GM04504 (cell line): ENCODE measurements at regions not wholly inside any gene's neighbourhood (a gene's known extent, or its start where the extent isn't known, plus 50 kb on each side); places are given as distances from the start of the nearest gene placed in this dataset.

ENCODE experiments used
- DNase-seq: peaks from one replicate; pipeline ENCODE4 v3.0.0-alpha.2; 2012; ENCODE audit warnings: low read depth

GRCh38 chr3:148585671-148586379 lies 111.9 kb upstream of the AGTR1 start:
- no peak for DNase-seq

DNA sequence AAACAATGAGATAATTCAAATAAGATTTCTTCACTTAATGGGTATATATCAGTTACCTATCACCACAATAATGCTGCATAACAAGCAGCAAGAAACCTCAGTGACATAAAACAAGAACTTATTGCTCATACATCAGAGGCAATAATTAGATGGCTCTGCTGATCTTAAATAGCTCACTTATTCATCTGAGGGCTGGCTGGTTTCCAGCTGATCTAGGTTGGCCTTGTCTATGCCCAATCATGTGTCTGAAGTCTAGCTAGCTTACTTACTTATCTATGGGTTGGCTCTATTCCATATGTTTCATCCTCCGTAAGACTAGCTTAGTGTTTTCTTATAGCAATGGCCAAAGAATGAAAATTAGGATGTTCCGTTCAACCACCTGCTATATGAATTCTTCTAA lies 109.4 kb upstream of the AGTR1 start:
- no peak for DNase-seq

DNA sequence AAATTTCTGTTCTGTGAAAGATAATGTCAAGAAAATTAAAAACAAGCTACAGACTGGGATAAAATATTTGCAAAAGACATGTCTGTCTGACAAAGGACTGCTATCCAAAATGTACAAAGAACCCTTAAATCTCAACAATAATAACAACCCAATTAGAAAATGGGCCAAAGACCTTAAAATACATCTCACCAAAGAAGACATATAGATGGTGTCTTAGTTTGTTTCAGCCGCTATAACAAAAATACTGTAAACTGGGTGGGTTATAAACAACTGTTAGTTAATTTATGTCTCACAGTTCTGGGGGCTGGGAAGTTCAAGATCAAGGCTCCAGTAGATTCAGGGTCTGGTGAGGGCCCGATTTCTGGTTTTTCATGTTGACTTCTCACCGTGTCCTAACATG lies 106.2 kb upstream of the AGTR1 start:
- DNase-seq = no peak

- no peak for DNase-seq
Measured at GRCh38 chr3:148598619-148599018, 99.1 kb upstream of the AGTR1 start.

DNA sequence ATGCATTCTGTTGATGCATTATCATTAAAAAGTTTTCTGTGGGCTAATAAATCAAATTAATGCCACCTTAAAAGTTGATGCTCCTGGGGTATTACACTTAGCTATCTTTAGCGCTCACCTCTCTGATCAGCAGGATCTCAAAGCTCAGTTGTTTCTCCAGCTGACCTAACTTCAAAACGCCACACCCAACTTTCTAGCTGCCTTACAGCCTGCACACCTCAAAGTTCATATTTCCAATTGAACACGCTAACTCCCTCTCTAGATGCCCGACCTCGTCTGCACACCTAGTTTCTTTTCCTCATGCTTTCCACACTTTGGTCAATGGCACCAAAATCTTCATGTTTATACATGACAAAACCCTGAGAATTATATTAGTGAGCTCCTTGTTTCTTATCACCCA lies 98.2 kb upstream of the AGTR1 start:
- no peak for DNase-seq

DNA sequence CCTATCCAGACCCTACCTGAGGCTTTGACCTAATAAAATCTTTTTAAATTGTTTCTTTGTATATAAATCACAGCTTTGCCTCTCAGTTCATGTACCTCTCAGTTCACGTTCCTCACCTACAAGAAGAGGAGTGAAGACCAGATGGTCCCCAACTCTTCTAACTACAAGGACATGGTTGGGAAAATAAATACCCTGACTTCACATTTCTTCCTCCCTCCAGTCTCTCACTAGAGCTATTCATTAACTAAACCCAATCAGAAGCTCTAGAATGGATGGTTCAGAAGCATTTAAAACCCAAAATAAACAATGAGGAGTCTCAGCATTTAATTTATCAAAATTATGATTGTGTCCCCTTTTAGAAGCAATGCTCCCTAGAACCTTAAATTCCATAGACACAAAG lies 97.3 kb upstream of the AGTR1 start:
- DNase-seq = no peak

DNA sequence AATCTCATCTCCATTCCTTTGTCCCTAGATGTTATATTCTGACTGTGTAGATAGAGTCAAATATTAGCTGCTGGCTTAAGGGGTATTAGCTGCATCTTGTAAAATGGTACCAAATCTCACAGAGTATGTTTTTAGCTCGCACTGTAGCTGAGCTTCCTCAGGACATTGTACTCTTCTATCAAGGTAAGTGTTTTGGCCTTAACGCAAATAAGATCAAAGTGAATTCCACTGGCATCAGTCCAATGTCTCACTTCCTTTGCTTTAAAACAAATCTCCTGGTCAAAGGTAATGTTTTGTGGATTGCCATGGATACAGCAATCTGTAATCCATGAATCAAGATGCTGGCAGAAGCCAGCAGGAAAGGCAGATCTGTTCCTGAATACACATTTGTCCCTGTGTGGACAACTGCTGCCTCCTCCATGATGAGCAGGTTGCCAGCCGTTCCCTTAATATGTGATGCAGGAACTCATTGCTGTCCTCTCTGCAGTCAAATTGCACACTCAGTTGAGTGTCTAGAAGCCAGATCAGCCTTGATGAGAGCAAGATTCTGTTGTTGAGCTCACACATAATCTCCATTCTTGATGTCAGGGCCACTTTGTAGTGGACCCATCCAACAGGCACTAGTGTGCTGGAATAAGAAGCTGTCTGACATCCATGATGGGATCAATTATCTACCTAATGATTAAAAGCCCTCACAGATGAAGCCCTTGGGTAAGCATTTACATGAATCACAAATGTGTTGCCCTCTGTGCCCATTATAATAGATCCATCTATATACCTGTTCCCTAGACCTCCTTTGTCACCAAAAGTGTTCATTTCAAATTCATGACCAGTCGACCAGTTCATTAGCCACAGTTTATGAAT lies 96.6 kb upstream of the AGTR1 start:
- DNase-seq = no peak

DNA sequence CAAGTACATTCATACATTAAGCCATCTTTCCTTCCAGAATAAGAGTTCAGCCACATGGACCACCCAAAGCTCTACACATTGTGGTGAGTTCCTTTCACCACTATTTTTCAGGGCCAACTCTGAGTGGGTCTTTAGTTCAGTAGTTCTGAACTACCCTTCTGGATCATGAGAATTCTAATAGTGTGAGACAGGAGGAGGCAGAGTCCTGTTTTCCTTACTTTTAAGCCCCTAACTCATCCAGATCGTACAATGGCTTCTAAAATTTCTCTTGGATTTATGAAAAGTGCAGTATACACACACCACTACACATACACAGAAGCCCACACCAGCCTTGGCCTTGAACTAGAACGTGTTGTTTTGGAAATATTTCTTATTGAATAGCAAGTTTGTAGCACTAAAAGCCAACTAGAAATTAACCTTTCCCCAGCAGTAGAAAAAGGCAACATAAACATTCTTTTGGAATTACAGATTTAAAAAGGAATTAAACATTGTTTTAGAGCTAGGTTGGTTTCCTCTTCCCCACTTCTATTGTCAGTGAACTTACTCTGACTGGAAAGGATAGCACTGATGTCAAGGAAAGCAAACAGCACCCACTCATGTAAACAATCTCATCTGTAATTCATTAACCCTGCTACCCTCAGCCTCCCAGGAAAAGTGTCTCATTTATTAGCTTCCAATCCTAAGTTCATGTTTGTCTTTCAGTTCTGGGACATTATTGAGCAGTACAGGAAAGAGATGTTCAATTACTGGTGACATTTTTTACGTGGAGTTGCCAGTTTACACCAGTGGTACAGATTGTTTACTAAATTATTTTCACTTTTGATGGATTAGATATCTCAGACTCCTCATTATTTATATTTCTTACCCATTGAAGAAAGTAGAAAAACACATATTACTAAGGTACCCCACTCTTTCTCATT lies 95.7 kb upstream of the AGTR1 start:
- DNase-seq = no peak

- DNase-seq = no peak
Measured at GRCh38 chr3:148604270-148605085, 93.2 kb upstream of the AGTR1 start.

GRCh38 chr3:148605521-148605920 lies 92.2 kb upstream of the AGTR1 start:
- no peak for DNase-seq

DNA sequence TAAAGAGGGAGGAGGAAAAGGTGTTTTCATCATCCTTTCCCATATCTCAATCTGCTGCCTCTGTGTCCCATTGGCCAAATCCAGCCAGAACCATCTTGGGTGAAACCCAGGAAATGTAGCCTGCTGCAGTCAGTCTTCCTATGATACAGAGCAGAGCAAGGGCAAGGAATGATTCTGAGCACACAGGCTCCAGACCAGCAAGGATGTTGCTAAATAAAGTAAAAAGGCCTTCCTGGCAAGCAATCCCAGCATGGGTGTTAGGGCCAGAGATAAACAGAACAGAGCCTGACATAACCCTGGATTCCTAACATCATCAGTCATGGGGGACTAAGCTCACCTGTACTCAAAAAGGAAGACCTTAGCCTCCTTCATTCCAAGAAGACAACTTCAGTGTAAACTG lies 90.7 kb upstream of the AGTR1 start:
- no peak for DNase-seq

GRCh38 chr3:148607491-148607890 lies 90.2 kb upstream of the AGTR1 start:
- DNase-seq = no peak

DNA sequence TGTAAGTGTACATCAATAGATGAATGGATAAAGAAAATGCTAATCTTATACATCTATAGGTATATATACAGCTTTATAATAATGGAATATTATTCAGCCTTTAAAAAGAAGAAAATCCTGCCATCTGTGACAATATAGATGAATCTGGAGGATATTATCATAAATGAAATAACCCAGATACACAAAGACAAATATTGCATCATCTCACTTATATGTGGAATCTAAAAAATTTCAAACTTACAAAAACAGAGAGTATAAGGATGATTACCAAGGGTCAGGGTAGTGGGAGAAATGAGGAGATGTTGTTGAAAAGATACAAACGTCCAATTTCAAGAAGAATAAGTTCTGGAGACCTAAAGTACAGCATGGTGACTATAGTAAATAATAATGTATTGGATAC lies 85.4 kb upstream of the AGTR1 start:
- DNase-seq = no peak

- no peak for DNase-seq
Measured at GRCh38 chr3:148615382-148615781, 82.3 kb upstream of the AGTR1 start.

DNA sequence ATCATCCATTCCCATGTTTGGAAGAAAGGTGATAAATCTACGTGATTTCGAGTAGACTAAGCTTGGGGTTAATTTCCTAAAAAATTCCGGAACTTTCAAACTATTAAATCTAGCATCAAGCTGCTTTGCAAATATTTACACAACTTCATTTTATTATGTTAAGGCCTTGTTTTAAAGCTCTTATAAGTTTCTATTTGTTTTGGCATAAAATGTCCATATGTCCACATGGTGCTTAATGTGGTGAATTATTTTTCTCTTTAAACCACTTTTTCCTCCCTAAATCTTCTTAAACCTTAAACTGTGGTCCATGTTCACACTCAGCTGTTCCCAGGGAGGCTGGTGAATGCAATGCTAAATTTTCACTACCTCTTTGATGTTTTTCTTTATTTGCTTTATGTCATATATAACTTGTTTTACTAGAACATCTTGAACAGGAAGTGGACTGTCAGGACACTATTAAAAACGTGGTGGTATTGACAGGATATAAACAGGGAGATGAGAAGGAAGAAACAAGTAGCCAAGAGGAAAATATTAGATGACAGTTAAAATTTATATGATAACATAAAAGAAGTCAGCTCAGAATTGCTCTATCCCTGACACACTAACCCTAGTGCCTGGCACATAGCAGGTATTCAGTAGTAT lies 72.5 kb upstream of the AGTR1 start:
- DNase-seq = no peak

GRCh38 chr3:148625991-148626390 lies 71.7 kb upstream of the AGTR1 start:
- no peak for DNase-seq

DNA sequence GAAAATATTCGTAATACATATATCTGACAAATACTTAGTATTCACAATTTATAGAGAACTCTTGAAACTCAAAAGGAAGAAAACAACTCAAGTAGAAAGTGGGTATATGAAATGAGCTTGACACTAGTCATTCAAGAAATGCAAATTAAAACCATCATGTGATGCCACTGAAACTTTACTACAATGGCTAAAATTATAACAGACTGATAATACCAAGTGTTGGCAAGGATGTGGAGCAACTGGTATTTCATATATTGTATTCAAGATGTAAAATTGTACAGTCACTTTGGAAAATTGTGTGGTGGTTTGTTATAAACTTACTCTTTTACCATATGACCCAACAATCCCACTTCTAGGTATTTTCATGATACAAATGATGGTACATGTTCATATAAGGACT lies 68.7 kb upstream of the AGTR1 start:
- DNase-seq = no peak

DNA sequence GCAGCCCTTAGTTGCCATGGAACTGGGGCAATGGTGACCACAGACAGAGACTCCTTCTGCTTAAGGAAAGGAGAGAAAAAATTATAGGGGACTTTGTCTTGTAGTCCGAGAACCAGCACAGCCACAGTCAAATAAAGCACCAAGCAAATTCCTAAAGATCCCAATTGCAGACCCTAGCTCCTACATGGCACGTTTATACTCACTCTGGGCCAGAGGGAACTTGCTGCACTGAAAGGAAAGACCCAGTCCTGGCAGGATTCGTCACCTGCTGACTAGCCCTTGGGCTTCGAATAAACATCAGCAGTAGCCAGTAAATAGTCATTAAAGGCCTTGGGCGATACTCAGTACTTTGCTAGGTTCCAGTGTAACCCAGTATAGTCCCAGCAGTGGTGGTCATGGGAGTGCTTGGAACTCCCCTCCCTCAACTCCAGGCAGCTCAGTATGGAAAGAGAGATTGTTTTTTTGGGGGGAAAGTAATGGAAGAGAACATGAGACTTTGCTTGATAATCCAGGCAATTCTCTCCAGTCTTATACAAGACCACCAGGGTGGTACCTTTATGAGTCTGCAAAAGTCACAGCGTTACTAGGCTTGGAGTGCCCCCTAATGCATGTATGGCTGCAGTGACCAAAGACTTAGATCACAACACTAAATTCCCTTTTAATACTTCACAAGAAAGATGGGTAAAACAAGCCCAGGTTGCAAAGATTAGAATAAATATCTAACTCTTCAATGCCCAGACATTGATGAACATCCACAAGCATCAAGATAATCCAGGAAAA lies 66.4 kb upstream of the AGTR1 start:
- no peak for DNase-seq

GRCh38 chr3:148641722-148642121 lies 56.0 kb upstream of the AGTR1 start:
- no peak for DNase-seq

GRCh38 chr3:148642214-148642613 lies 55.5 kb upstream of the AGTR1 start:
- DNase-seq = no peak
